Epidermal melanocyte (primary cell): ENCODE measurements at regions not wholly inside any gene's neighbourhood (a gene's known extent, or its start where the extent isn't known, plus 50 kb on each side); places are given as distances from the start of the nearest gene placed in this dataset.

Experiments
- DNase-seq: peaks from one replicate; pipeline ENCODE4 v3.0.0; 2011; ENCODE audit warnings: low spot score; ENCODE audit not compliant: insufficient read length

- DNase-seq, result no peak
Observed at GRCh38 chr1:58380345-58380744, 166.2 kb downstream of the OMA1 start.

- no peak for DNase-seq
Observed at GRCh38 chr1:58367217-58367616, 179.3 kb downstream of the OMA1 start.

- no peak for DNase-seq
Observed at GRCh38 chr1:58365328-58365727, 181.2 kb downstream of the OMA1 start.

GRCh38 chr1:58363585-58363984, 182.9 kb downstream of the OMA1 start:
- no peak for DNase-seq

- DNase-seq, result no peak
Observed at GRCh38 chr1:58361134-58361533, 185.4 kb downstream of the OMA1 start.

GRCh38 chr1:58358346-58358745, 188.2 kb downstream of the OMA1 start:
- DNase-seq, result no peak

- DNase-seq, result no peak
Observed at GRCh38 chr1:58356402-58356801, 190.1 kb downstream of the OMA1 start.

GRCh38 chr1:58353168-58353567, 193.4 kb downstream of the OMA1 start:
- no peak for DNase-seq

GRCh38 chr1:58352476-58353092, 193.9 kb downstream of the OMA1 start:
- DNase-seq, result no peak

- no peak for DNase-seq
Observed at GRCh38 chr1:58346036-58346355, 200.5 kb downstream of the OMA1 start.

GRCh38 chr1:58345215-58346035, 201.1 kb downstream of the OMA1 start:
- no peak for DNase-seq

GRCh38 chr1:58340185-58340584, 206.3 kb downstream of the OMA1 start:
- DNase-seq, result no peak

- DNase-seq, result no peak
Observed at GRCh38 chr1:58338081-58338480, 208.4 kb downstream of the OMA1 start.

- no peak for DNase-seq
Observed at GRCh38 chr1:58333511-58333910, 213.0 kb downstream of the OMA1 start.

GRCh38 chr1:58331156-58331555, 215.4 kb downstream of the OMA1 start:
- DNase-seq, result no peak

GRCh38 chr1:58325866-58326265, 220.7 kb downstream of the OMA1 start:
- DNase-seq, result no peak

- DNase-seq, result no peak
Observed at GRCh38 chr1:58324558-58324957, 222.0 kb downstream of the OMA1 start.

GRCh38 chr1:58318157-58319005, 228.1 kb downstream of the OMA1 start:
- DNase-seq, result no peak

- DNase-seq, result no peak
Observed at GRCh38 chr1:58317694-58318093, 228.8 kb downstream of the OMA1 start.

- no peak for DNase-seq
Observed at GRCh38 chr1:58317086-58317485, 229.4 kb downstream of the OMA1 start.

GRCh38 chr1:58316141-58316540, 230.4 kb downstream of the OMA1 start:
- no peak for DNase-seq

GRCh38 chr1:58312971-58313563, 233.5 kb downstream of the OMA1 start:
- no peak for DNase-seq
